RWPE1 (cell line): ENCODE measurements at regions not wholly inside any gene's neighbourhood (a gene's known extent, or its start where the extent isn't known, plus 50 kb on each side); places are given as distances from the start of the nearest gene placed in this dataset.

Experiments used
- CTCF ChIA-PET: fragments of 350-600 bp; sonication (Branson Sonifier 250); formaldehyde crosslinking; extraction: SDS; loops from one replicate; lab custom pipeline; 2021; lab: Yijun Ruan, JAX
- POLR2A ChIA-PET: fragments of 400-600 bp; formaldehyde crosslinking; extraction: SDS; loops from one replicate; lab custom pipeline; 2020; ENCODE audit warnings: antibody characterized with exemption; ENCODE audit not compliant: low non-redundant PET; lab: Yijun Ruan, JAX
- DNase-seq: peaks from one replicate; pipeline ENCODE4 v3.0.0; 2012; ENCODE audit warnings: low spot score
- H3K27ac ChIP-seq: fragments of 450-650 bp; 2 replicates; pipeline ENCODE4 v1.5.1; 2017
- CTCF ChIP-seq: fragments of 450-650 bp; conservative IDR thresholded peaks from 2 replicates; pipeline ENCODE4 v1.5.1; 2017; ENCODE audit warnings: low read depth, mild to moderate bottlenecking

- DNase-seq, result no peak
- no peak overlapping the region for H3K27ac ChIP-seq
- CTCF ChIA-PET, result no interaction called here
- POLR2A ChIA-PET, result no interaction called here
- no peak for TF ChIP-seq CTCF
Observed at GRCh38 chr22:22946131-22946530, 58.5 kb downstream of the IGLL5 start.

GRCh38 chr22:22948651-22949571, 61.3 kb downstream of the IGLL5 start:
- DNase-seq, result no peak
- POLR2A ChIA-PET, result no interaction called here
- CTCF ChIA-PET, result no interaction called here
- no peak overlapping the region for H3K27ac ChIP-seq
- TF ChIP-seq CTCF, result no peak

- DNase-seq, result no peak
- no peak for TF ChIP-seq CTCF
- ChIA-PET CTCF (interaction anchor here (0.6 kb wide), 1 partner anchor 284 kb away, joined by 7 read pairs; no protein-coding TSS in a partner anchor), POLR2A (no interaction called here)
- H3K27ac ChIP-seq, result no peak overlapping the region
Observed at GRCh38 chr22:22949953-22950352, 62.3 kb downstream of the IGLL5 start.

GRCh38 chr22:22951035-22951434, 63.4 kb downstream of the IGLL5 start:
- no peak for DNase-seq
- CTCF ChIA-PET, result no interaction called here
- no peak for TF ChIP-seq CTCF
- H3K27ac ChIP-seq, result no peak overlapping the region
- POLR2A ChIA-PET, result no interaction called here

GRCh38 chr22:22952531-22953280, 65.1 kb downstream of the IGLL5 start:
- no peak for TF ChIP-seq CTCF
- POLR2A ChIA-PET, result no interaction called here
- H3K27ac ChIP-seq, result no peak overlapping the region
- no peak for DNase-seq
- CTCF ChIA-PET, result no interaction called here

- POLR2A ChIA-PET, result no interaction called here
- no peak overlapping the region for H3K27ac ChIP-seq
Observed at GRCh38 chr22:22953791-22954190, 66.2 kb downstream of the IGLL5 start.

More at GRCh38 chr22:22953791-22954190, 66.2 kb downstream of the IGLL5 start:
- no peak for DNase-seq
- CTCF ChIA-PET, result no interaction called here
- TF ChIP-seq CTCF, result no peak
